Uterus (tissue), 3 donors: ENCODE measurements at regions not wholly inside any gene's neighbourhood (a gene's known extent, or its start where the extent isn't known, plus 50 kb on each side); places are given as distances from the start of the nearest gene placed in this dataset.

Experiments used
- DNase-seq, 2 donors: peaks; one replicate each; pipeline ENCODE4 v3.0.0-alpha.2; 2019 to 2020
- H3K27ac ChIP-seq, 2 donors: fragments of 200-600 bp; sonication (generic); 1 replicate in 1 of 2; 2 replicates in 1 of 2; pipeline ENCODE4 v1.5.1; 2016 to 2018
- H3K27me3 ChIP-seq, 2 donors: fragments of 200-600 bp; sonication (generic); one replicate each; pipeline ENCODE4 v1.5.1; 2018 to 2019; ENCODE audit warnings: control low read depth in 1 of 2
- H3K36me3 ChIP-seq, 2 donors: fragments of 200-600 bp; sonication (generic); one replicate each; pipeline ENCODE4 v1.5.1; 2019; ENCODE audit warnings: control low read depth in 1 of 2
- H3K4me1 ChIP-seq, 2 donors: fragments of 200-600 bp; sonication (generic); one replicate each; pipeline ENCODE4 v1.5.1; 2018 to 2019; ENCODE audit warnings: control low read depth in 1 of 2
- H3K4me3 ChIP-seq, 2 donors: fragments of 200-600 bp; sonication (generic); 1 replicate in 1 of 2; 2 replicates in 1 of 2; pipeline ENCODE4 v1.5.1; 2018 to 2019; ENCODE audit warnings: mild to moderate bottlenecking in 1 of 2
- H3K9me3 ChIP-seq, 2 donors: fragments of 200-600 bp; sonication (generic); one replicate each; pipeline ENCODE4 v1.5.1; 2019; ENCODE audit warnings: control low read depth in 1 of 2
- POLR2A ChIP-seq, 2 donors: fragments of 450-650 bp; IDR thresholded peaks; one replicate each; pipeline ENCODE4 v1.6.1; 2016; ENCODE audit warnings: antibody characterized with exemption in 2 of 2, mild to moderate bottlenecking in 1 of 2, moderate library complexity in 1 of 2
- intact Hi-C: fragments of 100-400 bp; cut with DNase I; formaldehyde crosslinking; loops from one replicate; pipeline ENCODE4 v1.15.1; 2023; ENCODE audit warnings: low total_unique reads
- TF ChIP-seq, protein P1 (sequence below), 4 experiments: fragments of 200-600 bp in 2 of 4; fragments of 450-650 bp in 2 of 4; sonication (generic) in 2 of 4; IDR thresholded peaks; one replicate each; pipeline ENCODE4 v1.5.1; 2016 to 2019; ENCODE audit warnings: antibody characterized with exemption in 4 of 4, mild to moderate bottlenecking in 2 of 4, moderate library complexity in 1 of 4
- donor health status: DM: yes; HTN: yes; CAD: no.

- H3K27me3 ChIP-seq = no peaks in the 10 kb centered on the region
- no peak for DNase-seq
- H3K4me3 ChIP-seq = no peak overlapping the region
- TF ChIP-seq POLR2A (IDR thresholded peaks at IDR 0.05) = no peak
- TF ChIP-seq, protein P1, sequence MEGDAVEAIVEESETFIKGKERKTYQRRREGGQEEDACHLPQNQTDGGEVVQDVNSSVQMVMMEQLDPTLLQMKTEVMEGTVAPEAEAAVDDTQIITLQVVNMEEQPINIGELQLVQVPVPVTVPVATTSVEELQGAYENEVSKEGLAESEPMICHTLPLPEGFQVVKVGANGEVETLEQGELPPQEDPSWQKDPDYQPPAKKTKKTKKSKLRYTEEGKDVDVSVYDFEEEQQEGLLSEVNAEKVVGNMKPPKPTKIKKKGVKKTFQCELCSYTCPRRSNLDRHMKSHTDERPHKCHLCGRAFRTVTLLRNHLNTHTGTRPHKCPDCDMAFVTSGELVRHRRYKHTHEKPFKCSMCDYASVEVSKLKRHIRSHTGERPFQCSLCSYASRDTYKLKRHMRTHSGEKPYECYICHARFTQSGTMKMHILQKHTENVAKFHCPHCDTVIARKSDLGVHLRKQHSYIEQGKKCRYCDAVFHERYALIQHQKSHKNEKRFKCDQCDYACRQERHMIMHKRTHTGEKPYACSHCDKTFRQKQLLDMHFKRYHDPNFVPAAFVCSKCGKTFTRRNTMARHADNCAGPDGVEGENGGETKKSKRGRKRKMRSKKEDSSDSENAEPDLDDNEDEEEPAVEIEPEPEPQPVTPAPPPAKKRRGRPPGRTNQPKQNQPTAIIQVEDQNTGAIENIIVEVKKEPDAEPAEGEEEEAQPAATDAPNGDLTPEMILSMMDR (IDR thresholded peaks at IDR 0.05) = no peak
- intact Hi-C loops = no loop called here
- no peaks in the 10 kb centered on the region for H3K4me1 ChIP-seq
- H3K36me3 ChIP-seq = no peaks in the 10 kb centered on the region
- no peak overlapping the region for H3K27ac ChIP-seq
- H3K9me3 ChIP-seq = no peaks in the 10 kb centered on the region
Observed at GRCh38 chr16:55037046-55037445, 106.4 kb downstream of the IRX5 start.

DNA sequence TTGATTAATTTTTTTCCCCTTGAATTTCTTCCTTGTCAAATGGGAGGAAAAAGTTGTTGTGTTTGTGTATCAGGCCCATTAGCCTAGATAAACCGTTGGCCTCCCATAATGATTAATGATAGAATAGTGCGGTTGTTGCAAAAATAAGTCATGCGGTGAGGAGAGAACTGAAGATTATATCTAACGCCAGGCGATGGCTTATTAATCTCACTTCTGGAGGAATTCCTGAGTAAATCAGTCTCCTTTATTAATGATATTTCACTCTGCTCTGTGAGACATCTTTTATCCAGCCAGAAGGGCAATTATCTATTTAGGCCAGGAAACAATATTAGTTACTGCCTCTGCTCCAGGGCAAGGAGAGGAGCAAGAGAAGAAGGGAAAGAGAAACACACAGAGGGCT is 107.3 kb downstream of the IRX5 start:
- Histone ChIP-seq H3K4me3 (no peak overlapping the region), H3K36me3 (no peaks in the 10 kb centered on the region), H3K9me3 (no peaks in the 10 kb centered on the region), H3K4me1 (no peaks in the 10 kb centered on the region), H3K27ac (no peak overlapping the region), H3K27me3 (no peaks in the 10 kb centered on the region)
- no peak for DNase-seq
- intact Hi-C loops = no loop called here
- TF ChIP-seq POLR2A (IDR thresholded peaks at IDR 0.05) = no peak
- TF ChIP-seq, protein P1 (IDR thresholded peaks at IDR 0.05) = no peak

DNA sequence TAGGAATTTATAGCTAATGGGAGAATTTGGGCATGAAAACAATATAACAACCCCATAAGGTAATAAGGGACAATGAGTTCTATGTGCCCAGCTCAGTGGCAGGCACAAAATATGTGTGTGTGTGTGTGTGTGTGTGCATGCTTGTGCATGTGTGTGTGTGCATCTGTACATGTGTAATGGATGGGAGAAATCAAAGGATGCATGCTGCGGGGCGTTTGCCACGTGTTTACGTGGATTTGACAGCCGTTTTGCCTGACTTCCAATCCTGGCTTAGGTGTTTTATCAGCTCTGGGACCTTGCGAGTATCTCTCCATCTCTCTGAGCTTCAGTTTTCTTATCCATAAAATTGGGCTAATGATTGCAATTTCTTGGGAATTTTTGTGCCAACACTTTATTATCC is 108.4 kb downstream of the IRX5 start:
- no peak for TF ChIP-seq POLR2A (IDR thresholded peaks at IDR 0.05)
- TF ChIP-seq, protein P1 (IDR thresholded peaks at IDR 0.05) = no peak
- Histone ChIP-seq H3K4me3 (no peak overlapping the region), H3K36me3 (no peaks in the 10 kb centered on the region), H3K9me3 (no peaks in the 10 kb centered on the region), H3K27ac (no peak overlapping the region), H3K4me1 (no peaks in the 10 kb centered on the region), H3K27me3 (no peaks in the 10 kb centered on the region)
- intact Hi-C loops = no loop called here
- no peak for DNase-seq

DNA sequence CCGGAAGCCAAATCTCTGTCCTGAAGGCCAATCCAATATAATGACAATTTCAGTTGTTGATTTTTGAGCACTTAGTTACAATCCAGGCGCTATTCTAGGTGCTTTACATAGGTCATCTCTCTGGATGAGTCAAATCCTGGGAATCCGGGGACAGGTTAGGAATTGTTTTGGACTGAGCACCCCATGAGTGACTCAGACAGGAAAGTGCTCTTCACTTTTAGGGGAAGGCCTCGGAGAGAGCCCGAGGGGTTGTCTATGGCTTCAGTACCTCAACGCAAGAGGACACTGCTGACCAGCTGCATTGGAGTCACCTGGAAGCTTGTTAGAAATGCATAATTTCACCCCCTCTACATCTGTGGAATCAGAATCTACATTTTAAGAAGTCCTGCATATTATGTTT is 108.8 kb downstream of the IRX5 start:
- TF ChIP-seq, protein P1 (IDR thresholded peaks at IDR 0.05) = no peak
- TF ChIP-seq POLR2A (IDR thresholded peaks at IDR 0.05) = no peak
- DNase-seq = no peak
- H3K4me1 ChIP-seq = no peaks in the 10 kb centered on the region
- H3K36me3 ChIP-seq = no peaks in the 10 kb centered on the region
- H3K9me3 ChIP-seq = no peaks in the 10 kb centered on the region
- H3K4me3 ChIP-seq = no peak overlapping the region
- H3K27ac ChIP-seq = no peak overlapping the region
- intact Hi-C loops = no loop called here
- H3K27me3 ChIP-seq = no peaks in the 10 kb centered on the region

GRCh38 chr16:55039931-55040330 is 109.3 kb downstream of the IRX5 start:
- intact Hi-C loops = no loop called here

More at GRCh38 chr16:55039931-55040330, 109.3 kb downstream of the IRX5 start:
- no peaks in the 10 kb centered on the region for H3K9me3 ChIP-seq
- H3K4me3 ChIP-seq = no peak overlapping the region
- H3K27me3 ChIP-seq = no peaks in the 10 kb centered on the region
- TF ChIP-seq, protein P1 (IDR thresholded peaks at IDR 0.05) = no peak
- no peak for TF ChIP-seq POLR2A (IDR thresholded peaks at IDR 0.05)
- no peak overlapping the region for H3K27ac ChIP-seq
- no peaks in the 10 kb centered on the region for H3K36me3 ChIP-seq
- DNase-seq = no peak
- no peaks in the 10 kb centered on the region for H3K4me1 ChIP-seq
